SK-N-SH treated with all-trans-retinoic acid at 6 μM for 48 hours (cell line): ENCODE measurements at regions not wholly inside any gene's neighbourhood (a gene's known extent, or its start where the extent isn't known, plus 50 kb on each side); places are given as distances from the start of the nearest gene placed in this dataset.

Source experiments
- ATAC-seq: fragments of 200-7000 bp; cut with Tn5 transposase; 3 replicates; pipeline ENCODE4 v1.9.1; 2020; ENCODE audit warnings: mild to moderate bottlenecking, moderate library complexity
- ARNTL ChIP-seq: fragments of 450-650 bp; formaldehyde crosslinking; IDR thresholded peaks from 2 replicates; pipeline ENCODE4 v1.5.0; 2020; ENCODE audit warnings: low read depth, mild to moderate bottlenecking, moderate library complexity, borderline replicate concordance
- BACH2 ChIP-seq: fragments of 250-450 bp; sonication (Bioruptor Pico); IDR thresholded peaks from 2 replicates; pipeline ENCODE4 v1.9.0; 2021; ENCODE audit warnings: mild to moderate bottlenecking, borderline replicate concordance
- CREB5 ChIP-seq: fragments of 250-450 bp; sonication (Bioruptor Pico); IDR thresholded peaks from 2 replicates; pipeline ENCODE4 v1.5.1; 2020; ENCODE audit warnings: low read depth, mild to moderate bottlenecking, moderate library complexity
- CSDC2 ChIP-seq: fragments of 250-450 bp; sonication (Bioruptor Pico); IDR thresholded peaks from 2 replicates; pipeline ENCODE4 v1.5.0; 2020; ENCODE audit warnings: mild to moderate bottlenecking, moderate library complexity
- CSRNP3 ChIP-seq: fragments of 250-450 bp; sonication (Bioruptor Pico); IDR thresholded peaks from 2 replicates; pipeline ENCODE4 v1.5.1; 2021; ENCODE audit warnings: mild to moderate bottlenecking, moderate library complexity
- ESRRG ChIP-seq: fragments of 250-450 bp; sonication (Bioruptor Pico); IDR thresholded peaks from 2 replicates; pipeline ENCODE4 v1.6.1; 2021; ENCODE audit warnings: mild to moderate bottlenecking
- GLIS3 ChIP-seq: fragments of 250-450 bp; sonication (Bioruptor Pico); IDR thresholded peaks from 2 replicates; pipeline ENCODE4 v1.5.0; 2020; ENCODE audit warnings: mild to moderate bottlenecking, moderate library complexity
- ISL1 ChIP-seq: fragments of 250-450 bp; sonication (Bioruptor Pico); IDR thresholded peaks from 2 replicates; pipeline ENCODE4 v2.1.2; 2022; ENCODE audit warnings: mild to moderate bottlenecking, moderate library complexity
- OSR1 ChIP-seq: fragments of 250-450 bp; sonication (Bioruptor Pico); IDR thresholded peaks from 2 replicates; pipeline ENCODE4 v1.8.0; 2022; ENCODE audit warnings: moderate library complexity, mild to moderate bottlenecking, inconsistent platforms
- POU6F1 ChIP-seq: fragments of 250-450 bp; sonication (Bioruptor Pico); IDR thresholded peaks from 2 replicates; pipeline ENCODE4 v1.8.0; 2021; ENCODE audit warnings: low read depth, mild to moderate bottlenecking, moderate library complexity, borderline replicate concordance
- SNAI2 ChIP-seq: fragments of 250-450 bp; sonication (Bioruptor Pico); IDR thresholded peaks from 2 replicates; pipeline ENCODE4 v1.5.0; 2020; ENCODE audit warnings: mild to moderate bottlenecking, moderate library complexity
- TCF4 ChIP-seq: fragments of 250-450 bp; sonication (Bioruptor Pico); IDR thresholded peaks from 2 replicates; pipeline ENCODE4 v1.8.0; 2021; ENCODE audit warnings: mild to moderate bottlenecking, moderate library complexity, borderline replicate concordance
- TOX ChIP-seq: fragments of 250-450 bp; sonication (Bioruptor Pico); IDR thresholded peaks from 2 replicates; pipeline ENCODE4 v1.8.0; 2021; ENCODE audit warnings: mild to moderate bottlenecking, moderate library complexity, borderline replicate concordance
- TSHZ2 ChIP-seq: fragments of 250-450 bp; sonication (Bioruptor Pico); IDR thresholded peaks from 2 replicates; pipeline ENCODE4 v1.5.0; 2020; ENCODE audit warnings: mild to moderate bottlenecking, moderate library complexity
- ZC3H10 ChIP-seq: fragments of 250-450 bp; sonication (Bioruptor Pico); IDR thresholded peaks from 2 replicates; pipeline ENCODE4 v1.5.1; 2021; ENCODE audit warnings: mild to moderate bottlenecking, moderate library complexity
- ZFP3 ChIP-seq: fragments of 250-450 bp; sonication (Bioruptor Pico); IDR thresholded peaks from 2 replicates; pipeline ENCODE4 v1.5.0; 2020; ENCODE audit warnings: mild to moderate bottlenecking, moderate library complexity
- ZFP30 ChIP-seq: fragments of 450-650 bp; formaldehyde crosslinking; IDR thresholded peaks from 2 replicates; pipeline ENCODE4 v1.5.0; 2022; ENCODE audit warnings: mild to moderate bottlenecking, moderate library complexity
- ZNF565 ChIP-seq: fragments of 450-650 bp; formaldehyde crosslinking; conservative IDR thresholded peaks from 2 replicates; pipeline ENCODE4 v1.5.0; 2020; ENCODE audit warnings: low read depth, mild to moderate bottlenecking, moderate library complexity
- ZNF70 ChIP-seq: fragments of 450-650 bp; formaldehyde crosslinking; IDR thresholded peaks from 2 replicates; pipeline ENCODE4 v1.5.0; 2020; ENCODE audit warnings: mild to moderate bottlenecking, moderate library complexity
- ZNF8 ChIP-seq: fragments of 450-650 bp; formaldehyde crosslinking; IDR thresholded peaks from 2 replicates; pipeline ENCODE4 v1.5.0; 2020; ENCODE audit warnings: mild to moderate bottlenecking, moderate library complexity

GRCh38 chr3:145971186-145971585, 189.8 kb downstream of the PLOD2 start:
- TF ChIP-seq CSRNP3 (no peak), SNAI2 (CRISPR knock-in tag) (no peak)
- TF ChIP-seq, all 23 proteins: peak for 0
- no peak for ATAC-seq

GRCh38 chr3:145972851-145973250, 188.1 kb downstream of the PLOD2 start:
- TF ChIP-seq GLIS3 (CRISPR knock-in tag) (no peak), TOX (CRISPR knock-in tag) (no peak), BACH2 (CRISPR knock-in tag) (no peak), ISL1 (CRISPR knock-in tag) (no peak), ZNF8 (CRISPR knock-in tag) (no peak), ZC3H10 (no peak), ZNF70 (CRISPR knock-in tag) (no peak), CSDC2 (no peak)
- ATAC-seq, result no peak

- TF ChIP-seq OSR1 (no peak), GLIS3 (CRISPR knock-in tag) (no peak)
- ATAC-seq, result no peak
Observed at GRCh38 chr3:145981056-145981455, 179.9 kb downstream of the PLOD2 start.

- TF ChIP-seq ZFP30, result no peak
- no peak for TF ChIP-seq ZNF8 (CRISPR knock-in tag)
- TF ChIP-seq POU6F1 (CRISPR knock-in tag), result no peak
- no peak for TF ChIP-seq ZFP3 (CRISPR knock-in tag)
- no peak for TF ChIP-seq CREB5 (CRISPR knock-in tag)
- TF ChIP-seq ESRRG (CRISPR knock-in tag), result no peak
- no peak for TF ChIP-seq TCF4 (CRISPR knock-in tag)
- TF ChIP-seq ZNF565 (CRISPR knock-in tag), result no peak
- TF ChIP-seq ZNF70 (CRISPR knock-in tag), result no peak
- TF ChIP-seq TOX (CRISPR knock-in tag), result no peak
- no peak for TF ChIP-seq ARNTL
- no peak for TF ChIP-seq ZC3H10
- TF ChIP-seq CSRNP3, result no peak
- TF ChIP-seq OSR1, result no peak
- no peak for TF ChIP-seq TSHZ2 (CRISPR knock-in tag)
- no peak for TF ChIP-seq SNAI2 (CRISPR knock-in tag)
- ATAC-seq, result no peak
Observed at GRCh38 chr3:145983101-145983500, 177.9 kb downstream of the PLOD2 start.
